ENCODE measurements at regions not wholly inside any gene's neighbourhood (a gene's known extent, or its start where the extent isn't known, plus 50 kb on each side); places are given as distances from the start of the nearest gene placed in this dataset.

GRCh38 chr21:25428537-25428936 lies 178.7 kb downstream of the MRPL39 start:
- intact Hi-C loops (cut with DNase I), result no loop called here
- no peak for DNase-seq

- intact Hi-C loops (cut with DNase I), result no loop called here
- DNase-seq, result no peak
Observed at GRCh38 chr21:25427828-25428227, 179.5 kb downstream of the MRPL39 start.

GRCh38 chr21:25426580-25426979 lies 180.7 kb downstream of the MRPL39 start:
- intact Hi-C loops (cut with DNase I), result no loop called here
- no peak for DNase-seq

GRCh38 chr21:25425156-25425555 lies 182.1 kb downstream of the MRPL39 start:
- intact Hi-C loops (cut with DNase I), result no loop called here
- DNase-seq, result no peak

GRCh38 chr21:25424634-25425033 lies 182.6 kb downstream of the MRPL39 start:
- no peak for DNase-seq
- intact Hi-C loops (cut with DNase I), result no loop called here

- no peak for DNase-seq
- intact Hi-C loops (cut with DNase I), result no loop called here
Observed at GRCh38 chr21:25424048-25424447, 183.2 kb downstream of the MRPL39 start.

GRCh38 chr21:25422610-25423608 lies 184.4 kb downstream of the MRPL39 start:
- intact Hi-C loops (cut with DNase I), result no loop called here
- no peak for DNase-seq

GRCh38 chr21:25421321-25422028 lies 185.8 kb downstream of the MRPL39 start:
- intact Hi-C loops (cut with DNase I), result no loop called here
- no peak for DNase-seq

- intact Hi-C loops (cut with DNase I), result no loop called here
- no peak for DNase-seq
Observed at GRCh38 chr21:25420831-25421230, 186.4 kb downstream of the MRPL39 start.

GRCh38 chr21:25416669-25417068 lies 190.6 kb downstream of the MRPL39 start:
- DNase-seq, result no peak
- intact Hi-C loops (cut with DNase I), result no loop called here

GRCh38 chr21:25412100-25412499 lies 195.2 kb downstream of the MRPL39 start:
- intact Hi-C loops (cut with DNase I), result no loop called here
- DNase-seq, result no peak

GRCh38 chr21:25409978-25410377 lies 197.3 kb downstream of the MRPL39 start:
- DNase-seq, result no peak
- intact Hi-C loops (cut with DNase I), result no loop called here

- DNase-seq, result no peak
- intact Hi-C loops (cut with DNase I), result no loop called here
Observed at GRCh38 chr21:25408666-25409065, 198.6 kb downstream of the MRPL39 start.

- no peak for DNase-seq
- intact Hi-C loops (cut with DNase I), result no loop called here
Observed at GRCh38 chr21:25406887-25407579, 200.2 kb downstream of the MRPL39 start.

GRCh38 chr21:25405984-25406383 lies 201.3 kb downstream of the MRPL39 start:
- no peak for DNase-seq
- intact Hi-C loops (cut with DNase I), result no loop called here

- no peak for DNase-seq
- intact Hi-C loops (cut with DNase I), result no loop called here
Observed at GRCh38 chr21:25402134-25402961, 204.9 kb downstream of the MRPL39 start.

- DNase-seq, result no peak
- intact Hi-C loops (cut with DNase I), result no loop called here
Observed at GRCh38 chr21:25400427-25400826, 206.9 kb downstream of the MRPL39 start.

GRCh38 chr21:25398630-25399029 lies 208.7 kb downstream of the MRPL39 start:
- intact Hi-C loops (cut with DNase I), result no loop called here
- no peak for DNase-seq

GRCh38 chr21:25396135-25396711 lies 211.1 kb downstream of the MRPL39 start:
- no peak for DNase-seq
- intact Hi-C loops (cut with DNase I), result no loop called here
